ENCODE measurements at regions not wholly inside any gene's neighbourhood (a gene's known extent, or its start where the extent isn't known, plus 50 kb on each side); places are given as distances from the start of the nearest gene placed in this dataset.

DNA sequence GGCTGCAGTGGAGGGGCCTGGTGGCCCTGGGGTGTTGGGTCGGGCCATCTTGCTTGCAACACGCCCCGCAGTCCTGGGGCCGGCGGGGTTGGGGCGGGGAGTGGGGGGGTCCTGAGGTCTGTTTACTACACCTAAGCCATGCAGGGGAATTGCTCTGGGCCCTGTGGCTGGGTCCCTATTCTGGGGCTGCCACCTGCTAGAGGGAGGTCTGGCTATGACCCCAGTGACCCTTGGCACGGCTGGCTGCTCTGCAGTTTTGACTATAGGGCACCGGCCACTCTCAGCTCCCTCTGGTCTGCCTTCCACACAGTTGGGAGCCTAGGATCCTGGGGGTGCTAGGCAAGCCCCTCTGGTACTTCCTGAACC lies 170.6 kb upstream of the GLI2 start:
- TF ChIP-seq, protein P1, sequence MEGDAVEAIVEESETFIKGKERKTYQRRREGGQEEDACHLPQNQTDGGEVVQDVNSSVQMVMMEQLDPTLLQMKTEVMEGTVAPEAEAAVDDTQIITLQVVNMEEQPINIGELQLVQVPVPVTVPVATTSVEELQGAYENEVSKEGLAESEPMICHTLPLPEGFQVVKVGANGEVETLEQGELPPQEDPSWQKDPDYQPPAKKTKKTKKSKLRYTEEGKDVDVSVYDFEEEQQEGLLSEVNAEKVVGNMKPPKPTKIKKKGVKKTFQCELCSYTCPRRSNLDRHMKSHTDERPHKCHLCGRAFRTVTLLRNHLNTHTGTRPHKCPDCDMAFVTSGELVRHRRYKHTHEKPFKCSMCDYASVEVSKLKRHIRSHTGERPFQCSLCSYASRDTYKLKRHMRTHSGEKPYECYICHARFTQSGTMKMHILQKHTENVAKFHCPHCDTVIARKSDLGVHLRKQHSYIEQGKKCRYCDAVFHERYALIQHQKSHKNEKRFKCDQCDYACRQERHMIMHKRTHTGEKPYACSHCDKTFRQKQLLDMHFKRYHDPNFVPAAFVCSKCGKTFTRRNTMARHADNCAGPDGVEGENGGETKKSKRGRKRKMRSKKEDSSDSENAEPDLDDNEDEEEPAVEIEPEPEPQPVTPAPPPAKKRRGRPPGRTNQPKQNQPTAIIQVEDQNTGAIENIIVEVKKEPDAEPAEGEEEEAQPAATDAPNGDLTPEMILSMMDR (IDR thresholded peaks at IDR 0.05; ENCODE audit: borderline replicate concordance, extremely low read depth, low read length, poor library complexity, severe bottlenecking), result no peak
- no peak for TF ChIP-seq EZH2 (IDR thresholded peaks at IDR 0.05; ENCODE audit: borderline replicate concordance, low read depth, low read length, severe bottlenecking)
